NCI-H146 (cell line): ENCODE measurements at regions not wholly inside any gene's neighbourhood (a gene's known extent, or its start where the extent isn't known, plus 50 kb on each side); places are given as distances from the start of the nearest gene placed in this dataset.
"Not testable (repeated sequence)": the region's sequence is repeated elsewhere in the genome, so short reads cannot be mapped to it uniquely, and the experiment has no call there.

Source experiments
- DNase-seq: peaks from one replicate; lab custom pipeline; 2025; lab: John Stamatoyannopoulos, UW

DNA sequence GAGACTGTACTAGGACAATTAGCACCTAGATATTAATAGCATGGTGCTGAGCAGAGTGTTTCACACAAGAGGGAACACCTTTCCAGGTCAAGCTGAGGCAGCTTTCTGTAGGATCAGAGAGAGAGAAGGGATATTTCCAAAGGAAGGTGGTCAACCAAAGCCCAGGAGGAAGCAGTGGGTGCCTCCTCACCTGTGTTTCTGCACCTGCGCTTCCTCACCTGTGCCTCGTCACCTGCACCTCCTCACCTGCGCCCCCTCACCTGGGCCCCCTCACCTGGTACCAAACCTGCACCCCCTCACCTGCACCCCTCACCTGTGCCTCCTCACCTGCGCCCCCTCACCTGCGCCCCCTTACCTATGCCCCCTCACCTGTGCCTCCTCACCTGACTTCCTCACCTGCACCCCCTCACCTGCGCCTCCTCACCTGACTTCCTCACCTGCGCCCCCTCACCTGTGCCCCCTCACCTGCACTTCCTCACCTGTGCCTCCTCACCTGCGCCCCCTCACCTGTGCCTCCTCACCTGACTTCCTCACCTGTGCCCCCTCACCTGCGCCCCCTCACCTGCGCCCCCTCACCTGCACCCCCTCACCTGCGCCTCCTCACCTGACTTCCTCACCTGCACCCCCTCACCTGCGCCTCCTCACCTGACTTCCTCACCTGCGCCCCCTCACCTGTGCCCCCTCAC is 67.9 kb downstream of the TTLL2 start:
- DNase-seq: no peak

DNA sequence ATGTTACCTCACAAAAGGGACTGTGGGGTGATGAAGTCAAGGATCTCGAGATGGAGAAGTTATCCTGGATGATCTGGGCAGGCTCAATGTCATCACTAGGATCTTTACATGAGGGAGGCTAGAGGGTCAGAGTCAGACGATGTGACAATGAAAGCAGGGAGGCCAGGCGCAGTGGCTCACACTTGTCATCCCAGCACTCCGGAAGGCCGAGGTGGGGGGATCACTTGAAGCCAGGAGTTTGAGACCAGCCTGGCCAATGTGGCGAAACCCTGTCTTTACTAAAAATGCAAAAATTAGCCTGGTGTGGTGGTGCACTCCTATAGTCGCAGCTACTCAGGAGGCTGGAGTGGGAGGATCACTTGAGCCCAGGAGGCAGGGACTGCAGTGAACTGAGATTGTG is 68.8 kb downstream of the TTLL2 start:
- no peak for DNase-seq

DNA sequence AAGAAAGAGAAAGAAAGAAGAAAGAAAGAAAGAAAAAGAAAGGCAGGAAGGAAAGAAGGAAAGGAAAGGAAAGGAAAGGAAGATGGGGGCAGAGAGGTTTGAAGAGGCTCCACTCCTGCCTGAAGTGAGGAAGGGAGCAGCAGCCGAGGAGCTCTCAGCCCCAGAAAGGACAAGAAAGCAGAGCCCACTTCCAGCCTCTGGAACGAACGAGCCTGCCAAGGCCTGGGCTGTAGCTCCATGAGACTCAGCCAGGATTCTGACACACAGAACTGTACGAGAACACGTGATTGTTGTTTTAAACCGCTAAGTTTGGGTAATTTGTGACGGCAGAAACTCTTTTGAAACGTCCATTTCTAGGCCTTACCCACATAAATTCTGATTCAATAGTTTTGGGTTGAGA is 69.5 kb downstream of the TTLL2 start:
- DNase-seq: no peak

DNA sequence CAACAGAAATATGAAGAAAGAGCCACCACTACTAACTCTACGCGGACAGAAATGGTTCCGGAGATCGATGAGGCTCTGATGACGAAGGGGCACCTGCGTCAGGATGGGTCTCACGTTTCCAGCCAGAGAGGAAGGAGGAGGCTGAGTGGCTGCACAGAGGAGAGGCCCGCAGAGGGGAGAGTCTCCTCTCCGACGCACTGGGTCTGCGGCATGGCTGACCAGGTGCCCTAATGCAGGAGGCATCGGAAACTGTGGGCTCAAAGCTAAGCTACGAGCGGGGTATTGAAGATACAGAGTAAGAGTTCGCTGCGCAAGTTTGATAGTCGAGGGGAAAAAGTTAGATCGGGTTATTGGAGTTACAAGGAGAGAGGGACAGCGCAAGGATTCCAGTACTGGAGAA is 69.9 kb downstream of the TTLL2 start:
- no peak for DNase-seq

DNA sequence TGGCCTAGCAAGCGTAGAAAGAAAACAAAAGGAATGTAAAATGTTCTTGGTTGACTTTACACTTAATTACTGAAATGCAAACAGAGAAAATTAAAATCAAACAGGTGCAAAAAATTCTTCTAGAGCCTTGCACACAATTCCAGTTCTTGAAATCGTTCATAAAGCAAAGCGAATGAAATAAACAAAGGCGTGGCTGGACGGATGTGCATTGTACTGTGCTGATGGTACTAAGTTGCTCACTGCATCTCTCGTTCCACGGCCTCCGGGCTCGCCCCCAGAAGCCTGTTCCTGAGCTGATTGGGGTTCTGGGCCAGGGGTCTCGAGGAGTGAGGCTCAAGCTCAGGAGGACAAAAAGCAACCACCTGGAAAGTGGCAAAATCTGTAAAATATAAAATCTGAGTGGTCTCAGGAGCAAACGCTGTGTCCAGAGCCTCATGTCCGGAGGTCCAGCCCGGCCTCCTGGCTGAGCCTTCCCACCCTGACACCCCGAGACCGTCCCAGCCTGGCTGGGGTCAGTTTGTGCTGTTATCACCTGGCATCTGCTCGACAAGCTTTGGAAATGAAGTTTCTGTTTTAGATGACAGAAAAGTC is 71.3 kb downstream of the TTLL2 start:
- no peak for DNase-seq

DNA sequence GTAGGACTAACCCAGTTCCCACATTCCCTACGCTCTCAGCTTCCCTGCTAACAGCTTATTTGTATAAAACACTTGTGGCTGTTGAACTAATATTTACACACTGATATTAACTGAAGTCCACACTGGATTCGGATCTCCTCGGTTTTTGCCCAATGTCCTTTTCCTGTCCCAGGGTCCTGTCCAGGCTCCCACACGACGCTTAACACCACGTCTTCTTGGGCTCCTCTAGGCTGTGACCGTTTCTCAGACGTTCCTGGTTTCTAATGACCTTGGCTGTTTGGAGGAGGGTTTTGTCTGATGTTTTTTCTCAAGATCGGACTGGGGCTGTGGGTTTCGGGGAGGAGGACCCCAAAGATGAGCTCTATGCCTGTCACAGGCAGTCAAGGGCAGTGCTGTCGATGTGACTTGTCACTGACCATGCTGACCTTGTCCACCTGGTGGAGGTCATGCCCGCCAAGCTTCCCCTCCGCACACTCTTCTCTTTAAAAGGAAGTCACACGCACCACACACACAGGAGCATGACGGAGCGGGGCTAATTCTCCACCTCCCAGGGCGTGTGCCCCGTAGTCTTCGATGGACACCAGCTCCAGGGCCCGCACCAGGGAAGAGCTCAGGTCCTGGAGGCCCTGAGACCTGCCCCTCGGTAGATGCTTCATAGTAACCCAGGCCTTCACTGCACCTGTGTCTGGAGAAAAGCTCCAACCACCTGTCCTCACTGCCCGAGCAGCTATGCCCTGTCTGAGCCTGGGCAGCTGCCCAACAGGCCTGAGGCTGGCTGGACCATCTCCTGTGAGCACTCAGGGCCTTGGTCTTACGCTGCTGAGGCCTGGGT is 72.0 kb downstream of the TTLL2 start:
- DNase-seq: no peak

DNA sequence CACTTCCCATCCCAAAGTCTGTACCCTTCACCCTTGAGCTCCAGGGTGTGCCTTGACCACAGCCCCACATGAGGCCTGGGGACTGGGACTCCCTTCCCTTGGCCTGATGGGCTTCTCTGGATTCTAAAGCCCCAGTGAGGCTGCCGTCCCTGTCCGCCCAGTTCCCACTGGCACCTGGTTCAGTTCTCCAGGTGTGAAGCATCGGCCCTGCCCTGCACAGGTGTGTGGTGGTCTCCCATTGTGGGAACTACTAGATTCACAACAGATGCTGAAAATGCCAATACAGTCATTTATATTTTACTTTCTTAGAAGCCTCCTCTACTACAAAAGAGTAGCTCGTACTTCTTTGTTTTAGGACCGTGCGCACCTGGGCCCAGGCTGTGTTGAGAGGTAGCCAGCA is 72.8 kb downstream of the TTLL2 start:
- DNase-seq: no peak

DNA sequence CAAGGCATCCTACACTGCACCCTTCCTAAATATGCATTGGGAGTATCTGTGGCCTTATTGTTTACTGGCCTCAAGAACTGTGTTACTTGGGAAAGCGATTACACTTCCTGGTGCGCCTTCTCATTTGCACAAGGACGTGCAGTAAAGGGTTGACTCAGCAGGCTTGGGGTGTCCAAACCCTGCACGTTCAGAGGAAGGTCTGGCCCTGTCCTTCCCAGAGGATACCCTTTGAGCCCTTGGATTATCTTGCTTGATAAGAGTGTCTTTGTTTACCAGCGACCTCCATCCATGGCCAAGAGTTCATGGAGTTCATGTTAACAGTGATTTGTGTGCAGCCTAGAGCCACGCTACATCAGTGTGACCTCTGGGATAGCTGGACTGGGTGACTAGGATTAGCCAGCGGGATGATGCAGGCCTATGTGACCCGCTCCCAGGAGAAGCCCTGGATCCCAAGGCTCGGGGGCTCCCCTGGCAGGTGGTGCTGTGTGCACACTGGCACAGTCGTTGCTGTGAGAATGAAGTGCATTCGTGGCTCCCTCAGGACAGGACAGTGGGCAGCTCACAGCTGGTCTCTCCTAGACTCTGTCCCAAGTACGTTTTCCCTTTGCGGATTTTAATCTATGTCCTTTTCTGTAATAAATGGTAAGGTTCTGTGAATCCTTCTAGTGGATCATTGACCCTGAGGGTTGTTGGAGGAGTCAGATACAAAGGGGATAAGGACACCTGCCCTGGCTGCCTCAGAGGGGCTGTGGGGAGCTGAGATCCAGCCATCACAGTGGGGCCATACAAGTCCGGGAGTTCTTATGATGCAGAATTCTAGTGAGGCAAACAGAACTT is 73.5 kb downstream of the TTLL2 start:
- DNase-seq: no peak

DNA sequence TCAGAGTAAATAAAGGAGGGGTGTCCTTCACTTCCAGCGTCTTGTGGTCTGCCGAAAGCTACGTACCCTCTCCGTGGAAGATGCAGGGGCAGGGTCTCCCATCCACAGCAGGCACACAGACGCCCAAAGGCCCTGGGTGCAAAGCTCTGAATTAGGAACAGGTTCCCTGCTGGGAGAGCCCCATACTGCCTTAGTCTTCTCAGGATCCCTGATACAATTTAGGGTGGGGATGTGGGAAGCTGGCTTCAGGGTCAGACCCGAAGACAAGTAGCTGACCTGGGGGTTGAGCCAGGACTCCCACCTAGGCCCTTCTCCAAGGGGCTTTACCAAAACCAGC is 74.1 kb downstream of the TTLL2 start:
- no peak for DNase-seq

DNA sequence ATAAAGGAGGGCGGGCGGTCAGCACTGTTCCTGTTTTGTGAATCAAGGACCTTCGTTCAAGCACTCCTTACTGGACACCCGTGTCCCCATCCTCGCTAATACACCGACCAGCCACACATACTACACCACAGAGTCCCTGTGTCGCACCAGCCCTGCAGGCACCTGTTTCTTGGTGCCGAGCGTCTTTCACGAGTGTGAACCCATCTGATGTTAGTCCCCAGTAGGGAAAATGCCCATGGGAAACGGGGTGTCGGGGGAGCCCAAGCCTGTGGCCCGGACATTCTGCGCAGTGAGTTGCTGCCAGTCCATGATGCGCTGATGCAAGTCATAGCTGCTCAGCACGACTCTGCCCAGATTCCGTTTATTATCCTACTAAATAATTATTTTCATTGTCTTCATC is 74.7 kb downstream of the TTLL2 start:
- no peak for DNase-seq

DNA sequence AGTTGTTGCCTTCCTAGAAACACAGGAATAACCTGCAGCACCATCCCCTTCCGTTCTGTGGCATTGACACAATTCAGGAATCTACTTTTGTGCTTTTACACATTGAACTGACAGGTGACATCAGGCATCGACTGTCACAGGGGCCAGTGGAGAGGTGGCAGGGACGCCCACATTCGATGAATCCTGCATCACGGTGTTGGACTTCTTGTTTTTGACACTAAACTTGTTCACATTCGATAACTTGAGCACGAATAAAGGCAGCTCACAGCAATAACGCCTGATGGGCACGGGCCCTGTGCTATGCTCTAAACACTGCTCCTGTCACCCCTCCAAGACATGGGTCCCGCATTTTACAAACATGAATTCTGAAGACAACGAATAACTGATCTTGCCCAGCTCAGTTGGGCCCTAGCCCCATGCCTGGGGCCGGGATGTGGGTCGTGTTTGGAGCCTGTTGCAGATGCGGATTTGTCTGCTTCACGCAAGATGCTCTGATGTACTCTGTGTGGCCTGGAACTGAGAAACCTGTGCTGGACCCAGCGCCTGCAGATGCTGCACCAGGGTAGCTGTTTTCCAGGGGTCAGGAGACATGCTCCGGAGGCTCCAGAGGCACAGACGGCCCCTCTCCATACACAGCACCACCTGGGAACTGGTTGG is 75.7 kb downstream of the TTLL2 start:
- no peak for DNase-seq

DNA sequence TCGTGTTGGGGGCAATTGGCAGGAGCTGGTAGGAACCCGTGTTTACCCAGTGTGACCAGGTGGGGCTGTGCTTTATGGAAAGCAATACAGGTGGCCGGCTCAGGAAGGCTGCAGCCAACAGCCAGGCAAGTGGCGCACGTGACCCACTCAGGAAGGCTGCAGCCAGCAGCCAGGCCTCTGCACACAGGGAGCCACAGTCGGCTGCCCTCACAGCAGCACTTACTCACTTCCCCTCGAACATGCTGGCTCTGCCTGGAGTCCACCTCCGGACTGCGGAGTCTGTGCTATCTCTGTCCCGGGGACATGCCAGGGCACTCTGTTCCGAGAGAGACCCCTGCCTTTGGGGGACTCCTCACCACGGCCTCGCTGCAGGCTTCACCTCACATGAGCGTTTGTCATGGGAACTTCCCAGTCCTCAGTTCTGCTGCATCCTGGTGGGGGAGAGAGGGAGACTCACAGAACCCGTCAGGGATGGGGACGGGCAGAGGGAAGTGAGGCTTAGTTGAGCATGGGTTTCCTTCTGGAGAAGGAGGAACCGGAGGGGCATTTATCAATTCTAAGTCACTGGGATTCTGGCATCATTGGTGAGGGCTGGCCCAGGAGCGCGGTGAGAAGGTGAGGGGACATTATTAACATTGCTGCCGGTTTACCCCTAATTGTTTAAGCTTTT is 76.8 kb downstream of the TTLL2 start:
- no peak for DNase-seq

DNA sequence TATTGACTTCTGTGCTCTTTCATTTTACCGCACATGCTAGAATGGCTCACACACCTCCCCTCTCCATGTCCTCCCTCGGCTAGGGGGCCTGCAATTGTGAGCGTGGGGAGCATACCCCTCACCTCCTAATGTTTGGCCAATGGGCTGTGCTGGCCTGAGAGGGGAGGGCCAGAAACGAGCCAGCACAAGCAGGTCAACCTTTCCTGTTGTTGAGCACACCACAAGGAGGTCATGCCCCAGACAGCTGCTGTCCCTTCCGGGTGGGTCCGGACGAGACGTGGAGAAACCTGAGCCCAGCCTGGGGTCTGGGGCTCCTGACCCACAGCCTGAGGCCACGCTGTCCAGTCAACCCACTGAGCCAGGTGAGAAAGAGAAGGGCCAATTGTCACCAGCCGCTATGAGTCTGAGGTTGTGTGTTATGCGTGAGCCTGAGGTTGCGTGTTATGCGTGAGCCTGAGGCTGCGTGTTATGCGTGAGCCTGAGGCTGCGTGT is 77.4 kb downstream of the TTLL2 start:
- no peak for DNase-seq

DNA sequence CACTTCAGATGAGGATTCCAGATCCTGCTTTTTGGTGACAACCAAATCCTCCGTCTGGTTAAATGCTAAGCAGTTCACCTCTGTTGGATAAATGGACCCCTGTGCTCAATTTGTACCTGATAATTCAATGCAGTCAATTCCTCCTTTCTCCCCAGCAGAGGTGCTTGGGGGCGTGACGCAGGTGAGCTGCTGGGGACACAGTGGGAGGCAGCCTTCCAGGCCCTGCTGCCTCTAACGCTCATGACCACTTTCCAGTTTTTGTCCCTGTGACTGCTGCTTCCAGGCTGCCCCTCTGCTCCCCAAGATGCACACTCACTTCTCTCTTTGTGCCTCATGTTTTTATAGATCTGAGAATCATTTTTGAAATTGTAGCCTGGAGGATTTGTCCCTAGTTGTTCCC is 78.5 kb downstream of the TTLL2 start:
- no peak for DNase-seq

DNA sequence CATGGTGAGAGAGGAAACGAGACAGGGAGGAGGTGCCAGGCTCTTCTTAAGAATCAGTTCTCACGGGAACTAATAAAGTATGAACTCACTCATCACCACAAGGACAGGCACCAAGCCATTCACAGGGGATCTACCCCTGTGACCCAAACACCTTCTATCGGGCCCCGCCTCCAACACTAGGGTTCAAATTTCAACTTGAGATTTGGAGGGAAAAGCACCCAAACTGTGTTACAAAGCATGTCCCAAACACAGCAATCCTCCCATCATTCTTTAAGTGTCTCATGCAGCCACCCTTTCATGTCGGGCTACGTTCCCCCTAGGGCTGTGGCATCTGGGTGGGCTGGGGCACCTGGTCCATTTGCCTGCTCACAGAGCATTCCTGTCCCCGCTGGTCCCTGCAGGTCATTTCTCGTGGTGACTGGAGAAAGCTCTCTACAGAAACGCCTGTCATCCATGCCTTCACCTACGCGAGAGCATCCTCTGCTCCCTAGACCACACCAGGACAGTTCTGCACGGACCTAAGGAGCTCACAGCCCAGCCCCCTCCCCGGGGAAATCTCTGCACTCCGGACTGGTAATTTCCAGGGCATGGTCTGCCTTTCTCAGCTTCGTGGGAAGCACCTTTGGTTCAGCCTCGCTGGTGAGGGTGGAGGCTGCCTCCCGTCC is 79.6 kb downstream of the TTLL2 start:
- DNase-seq: no peak

DNA sequence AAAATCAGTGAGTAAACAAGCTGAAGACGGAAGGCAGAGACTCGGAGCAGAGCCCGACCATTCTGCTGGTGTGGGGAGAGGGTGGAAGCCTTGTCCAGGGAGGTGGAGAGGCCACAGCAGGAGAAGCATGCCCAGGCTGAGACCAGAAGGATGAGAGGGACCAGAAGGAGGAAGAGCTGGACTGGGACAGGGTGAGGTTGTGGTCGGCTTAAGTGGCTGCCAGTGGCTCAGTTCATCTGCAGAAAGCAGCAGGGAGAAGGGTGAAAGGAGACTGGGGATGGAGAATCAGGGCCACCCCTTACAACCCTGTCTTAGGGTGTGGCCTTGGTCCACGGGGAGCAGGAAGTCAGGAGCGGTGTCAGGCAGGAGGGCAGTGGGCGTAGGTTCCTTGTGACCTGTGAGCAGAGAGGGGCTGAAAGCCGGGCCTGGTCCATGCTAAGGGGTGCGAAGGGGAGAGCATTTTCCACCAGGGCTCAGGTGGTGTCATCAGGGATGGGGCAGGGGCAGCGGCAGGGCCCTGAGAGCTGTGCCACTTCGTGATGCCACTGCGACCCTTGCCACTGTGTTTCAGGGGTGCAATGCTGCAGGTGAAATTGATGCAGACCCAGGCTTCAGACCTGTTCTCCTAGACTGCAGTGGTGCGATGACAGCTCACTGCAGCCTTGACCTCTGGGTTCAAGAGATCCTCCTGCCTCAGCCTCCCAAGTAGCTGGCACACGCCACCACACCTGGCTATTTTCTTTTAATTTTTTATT is 81.1 kb downstream of the TTLL2 start:
- no peak for DNase-seq

DNA sequence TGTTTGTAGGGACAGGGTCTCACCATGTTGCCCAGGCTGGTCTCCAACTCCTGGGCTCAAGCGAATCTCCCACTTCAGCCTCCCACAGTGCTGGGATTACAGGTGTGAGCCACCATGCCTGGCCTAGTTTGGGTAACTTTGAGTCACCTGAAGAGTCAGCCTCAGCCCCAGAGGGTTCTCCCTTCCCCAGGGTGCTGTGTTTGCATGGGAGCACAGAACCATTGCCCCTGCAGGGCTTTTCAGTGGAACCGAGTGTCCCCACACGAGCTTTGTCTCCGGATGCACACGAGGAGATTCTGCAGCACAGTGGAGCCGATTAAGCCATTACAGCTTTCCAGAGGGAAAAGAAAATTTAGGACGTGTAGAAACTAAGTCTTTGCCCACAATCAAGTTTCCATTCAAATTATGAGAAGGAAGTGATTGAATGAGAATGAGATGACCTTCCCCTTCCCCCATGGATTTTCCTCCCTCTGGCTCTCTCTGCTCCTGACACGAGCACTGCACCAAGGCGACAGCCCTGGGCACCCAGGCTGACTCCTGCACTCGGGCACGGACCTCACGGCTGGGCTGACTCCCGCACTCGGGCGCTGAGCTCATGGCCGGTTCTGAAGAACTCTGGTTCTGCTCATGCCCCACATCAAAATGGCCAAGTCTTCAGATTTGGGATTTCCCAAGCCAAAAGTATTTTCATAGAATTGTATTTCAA is 81.8 kb downstream of the TTLL2 start:
- DNase-seq: not testable (repeated sequence)

DNA sequence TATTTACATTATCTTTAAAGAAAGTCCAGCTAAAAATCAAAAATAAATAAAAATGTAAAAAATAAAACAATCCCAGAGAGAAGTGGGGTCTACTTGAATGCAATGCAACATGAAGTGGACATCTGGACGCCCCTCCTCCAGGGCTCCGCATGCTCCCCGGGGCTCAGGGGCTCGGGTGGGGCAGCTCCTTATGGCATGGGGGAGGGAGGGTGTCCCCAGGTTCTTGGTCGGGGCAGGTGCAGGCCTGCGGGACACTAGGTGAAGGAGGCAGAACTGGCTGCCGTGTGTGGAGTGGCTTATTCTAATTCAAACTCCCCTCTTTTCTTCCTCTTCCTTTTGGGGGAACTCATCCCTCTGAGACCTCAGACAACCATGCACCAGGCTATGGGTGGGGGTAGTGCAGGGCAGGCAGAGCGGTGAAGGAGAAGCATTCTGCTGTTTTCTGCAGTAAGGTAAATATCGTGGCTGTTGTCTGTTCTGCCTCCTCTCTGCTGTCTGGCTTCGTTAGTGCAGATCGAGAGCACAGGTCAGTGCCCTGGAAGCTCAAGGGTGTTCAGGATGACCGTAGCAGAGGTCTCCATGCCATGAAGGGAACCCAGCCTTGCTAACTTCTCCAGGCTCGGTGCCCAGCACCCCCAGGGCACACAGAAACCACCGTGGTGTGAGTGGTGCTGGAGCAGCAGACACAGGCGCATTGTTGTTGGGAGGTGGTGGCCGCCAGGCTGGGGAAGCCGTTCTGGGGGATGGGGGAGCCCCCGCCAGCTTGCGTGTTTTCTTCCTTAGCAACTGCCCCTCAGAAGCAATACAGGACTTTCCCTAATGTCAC is 82.6 kb downstream of the TTLL2 start:
- DNase-seq: no peak
